ENCODE measurements at regions not wholly inside any gene's neighbourhood (a gene's known extent, or its start where the extent isn't known, plus 50 kb on each side); places are given as distances from the start of the nearest gene placed in this dataset.

DNA sequence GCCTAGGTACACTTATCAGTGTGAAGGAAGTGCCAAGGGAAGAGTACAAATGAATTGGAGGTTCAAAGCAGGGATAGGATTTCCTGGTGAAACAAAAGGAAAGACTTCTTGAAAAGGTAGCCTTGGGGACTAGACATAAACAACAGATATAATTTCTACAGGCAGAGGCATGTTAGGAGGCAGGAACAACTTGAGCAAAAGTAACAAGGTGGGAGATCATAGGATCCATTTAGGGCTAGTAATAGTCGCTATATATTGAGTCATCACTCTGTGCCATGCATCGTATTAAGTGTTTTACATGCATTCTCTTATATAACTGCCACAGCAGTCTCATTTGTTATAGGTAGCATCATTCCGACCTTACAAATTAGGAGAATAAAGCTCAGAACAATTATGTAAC is 98.3 kb upstream of the EOLA2 start:
- TF ChIP-seq, protein P1, sequence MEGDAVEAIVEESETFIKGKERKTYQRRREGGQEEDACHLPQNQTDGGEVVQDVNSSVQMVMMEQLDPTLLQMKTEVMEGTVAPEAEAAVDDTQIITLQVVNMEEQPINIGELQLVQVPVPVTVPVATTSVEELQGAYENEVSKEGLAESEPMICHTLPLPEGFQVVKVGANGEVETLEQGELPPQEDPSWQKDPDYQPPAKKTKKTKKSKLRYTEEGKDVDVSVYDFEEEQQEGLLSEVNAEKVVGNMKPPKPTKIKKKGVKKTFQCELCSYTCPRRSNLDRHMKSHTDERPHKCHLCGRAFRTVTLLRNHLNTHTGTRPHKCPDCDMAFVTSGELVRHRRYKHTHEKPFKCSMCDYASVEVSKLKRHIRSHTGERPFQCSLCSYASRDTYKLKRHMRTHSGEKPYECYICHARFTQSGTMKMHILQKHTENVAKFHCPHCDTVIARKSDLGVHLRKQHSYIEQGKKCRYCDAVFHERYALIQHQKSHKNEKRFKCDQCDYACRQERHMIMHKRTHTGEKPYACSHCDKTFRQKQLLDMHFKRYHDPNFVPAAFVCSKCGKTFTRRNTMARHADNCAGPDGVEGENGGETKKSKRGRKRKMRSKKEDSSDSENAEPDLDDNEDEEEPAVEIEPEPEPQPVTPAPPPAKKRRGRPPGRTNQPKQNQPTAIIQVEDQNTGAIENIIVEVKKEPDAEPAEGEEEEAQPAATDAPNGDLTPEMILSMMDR (IDR thresholded peaks at IDR 0.05): no peak
- TF ChIP-seq POLR2A (IDR thresholded peaks at IDR 0.05): no peak
